Heart right ventricle (tissue), 16 donors: ENCODE measurements at regions not wholly inside any gene's neighbourhood (a gene's known extent, or its start where the extent isn't known, plus 50 kb on each side); places are given as distances from the start of the nearest gene placed in this dataset.
A peak's percentile ranks its signal among the peaks of the same experiment; 100 is the strongest.
"Not testable (repeated sequence)": the region's sequence is repeated elsewhere in the genome, so short reads cannot be mapped to it uniquely, and the experiment has no call there.

Source experiments
- ATAC-seq, 8 donors: fragments of 200-7000 bp; cut with Tn5 transposase; one replicate each; pipeline ENCODE4 v1.9.1; 2020; ENCODE audit warnings: mild to moderate bottlenecking in 8 of 8, moderate library complexity in 8 of 8, moderate number of reproducible peaks in 1 of 8
- DNase-seq, 2 donors: peaks; one replicate each; pipeline ENCODE4 v3.0.0-alpha.2; 2020
- H3K27ac ChIP-seq, 10 donors: fragments of 200-600 bp; sonication (generic) in 2 of 10; one replicate each; pipeline versions ENCODE4 v1.5.0 to v1.8.0; 2020 to 2022; ENCODE audit warnings: mild to moderate bottlenecking in 3 of 10
- H3K27me3 ChIP-seq, 7 donors: fragments of 200-600 bp; one replicate each; pipeline ENCODE4 v1.8.0; 2021 to 2022; ENCODE audit warnings: mild to moderate bottlenecking in 2 of 7
- H3K36me3 ChIP-seq, 9 donors: fragments of 200-600 bp; sonication (generic) in 1 of 9; one replicate each; pipeline versions ENCODE4 v1.5.0 to v1.8.0; 2020 to 2022; ENCODE audit warnings: mild to moderate bottlenecking in 2 of 9
- H3K4me1 ChIP-seq, 9 donors: fragments of 200-600 bp; sonication (generic) in 1 of 9; one replicate each; pipeline versions ENCODE4 v1.5.0 to v1.8.0; 2020 to 2022; ENCODE audit warnings: mild to moderate bottlenecking in 4 of 9
- H3K4me3 ChIP-seq, 10 donors: fragments of 200-600 bp; sonication (generic) in 2 of 10; one replicate each; pipeline versions ENCODE4 v1.5.0 to v1.8.0; 2020 to 2022; ENCODE audit warnings: mild to moderate bottlenecking in 7 of 10, moderate library complexity in 2 of 10
- H3K9me3 ChIP-seq, 11 donors: fragments of 200-600 bp in 10 of 11; sonication (generic) in 2 of 11; one replicate each; pipeline versions ENCODE4 v1.5.0 to v1.8.0; 2013 to 2022; ENCODE audit warnings: mild to moderate bottlenecking in 2 of 11, control low read depth in 1 of 11, moderate library complexity in 1 of 11
- CTCF ChIP-seq, 9 donors: fragments of 200-600 bp; sonication (generic) in 2 of 9; IDR thresholded peaks; one replicate each; pipeline versions ENCODE4 v1.5.0 to v1.8.0; 2021 to 2022; ENCODE audit warnings: antibody characterized with exemption in 9 of 9, mild to moderate bottlenecking in 5 of 9, moderate library complexity in 1 of 9
- WGBS, 2 donors: extraction: QIAGEN DNeasy Blood & Tissue Kit; methylation state at CpG; one replicate each; pipeline ENCODE4 v1.1.7; 2013; ENCODE audit warnings: inconsistent platforms in 1 of 2; 5-methylcytosine and 5-hydroxymethylcytosine counted together
- intact Hi-C, 10 donors: fragments of 100-400 bp; cut with DNase I; formaldehyde crosslinking; loops; one replicate each; pipeline versions ENCODE4 v1.11.1 to v1.14.2; 2022
- donor health status: Arrhythmogenic right ventricular cardiomyopathy.
- donor health status: ischemic (EF 13 %, LVEDD 7.1; RV severe dilation, severe dysfunction).
- donor health status: healthy with polysubstance abuse.
- donor health status: DM: no; HTN: yes; CAD: no.
- donor health status: DM: no; HTN: no; CAD: no.
- donor health status: ischemic (EF 25% LVEDD 6.9; RV normal size, moderate dysfunction).
- donor health status: ischemic (EF 25% LVEDD 5.7; RV mildly dilated, moderate dysfunction).
- donor health status: healthy.
- donor health status: DM: yes; HTN: yes; CAD: no.
- donor health status: Ischemic cardiomyopathy.
- donor health status: ischemic (EF 35%, LVEDD 5.7; RV mildly dilated, moderate dysfunction).
- donor health status: nonischemic (EF 11% LVEDD 7.7; RV severe dilation, severe dysfunction).
- donor health status: DM: yes; HTN: yes; CAD: no.
- donor health status: PGD.
- donor health status: ischemic (EF 29% LVEDD 5.4; RV normal size, mild dysfunction).
- donor health status: nonischemic (EF 23%, LVEDD 6.1; RV moderate dilation, normal function).

- no peak overlapping the region for H3K27ac ChIP-seq
- H3K4me1 ChIP-seq = no peaks in the 10 kb centered on the region
- intact Hi-C loops = no loop called here
- no peak for DNase-seq
- H3K36me3 ChIP-seq = no peaks in the 10 kb centered on the region
- H3K27me3 ChIP-seq = no peaks in the 10 kb centered on the region
- 49 to 57% methylated on average over 4 of the region's 4 CpGs for WGBS, 2 donors
- ATAC-seq = no peak
- H3K9me3 ChIP-seq = peaks cover 0 to 29% (median 9%) of the 10 kb centered on the region in 11 donors
- TF ChIP-seq CTCF (IDR thresholded peaks at IDR 0.05) = no peak
- no peak overlapping the region for H3K4me3 ChIP-seq
These were observed 621.1 kb upstream of the LRFN5 start for GRCh38 chr14:40985584-40985983.

GRCh38 chr14:40983604-40984003 is 623.1 kb upstream of the LRFN5 start:
- 44 to 52% methylated on average over 3 of the region's 3 CpGs for WGBS, 2 donors
- no peak for DNase-seq
- TF ChIP-seq CTCF (IDR thresholded peaks at IDR 0.05) = no peak

GRCh38 chr14:40981247-40981646 is 625.4 kb upstream of the LRFN5 start:
- WGBS, 2 donors = 82 to 84% methylated on average over 3 of the region's 3 CpGs
- no peak for TF ChIP-seq CTCF (IDR thresholded peaks at IDR 0.05)
- no peaks in the 10 kb centered on the region for H3K9me3 ChIP-seq
- no peak for DNase-seq
- no peaks in the 10 kb centered on the region for H3K36me3 ChIP-seq
- no peak overlapping the region for H3K27ac ChIP-seq
- H3K27me3 ChIP-seq = no peaks in the 10 kb centered on the region
- no peak for ATAC-seq
- H3K4me1 ChIP-seq = no peaks in the 10 kb centered on the region
- intact Hi-C loops = no loop called here
- H3K4me3 ChIP-seq = no peak overlapping the region

More at GRCh38 chr14:40983604-40984003, 623.1 kb upstream of the LRFN5 start:
- Histone ChIP-seq H3K4me3 (no peak overlapping the region), H3K36me3 (no peaks in the 10 kb centered on the region), H3K27ac (no peak overlapping the region), H3K27me3 (no peaks in the 10 kb centered on the region), H3K4me1 (no peaks in the 10 kb centered on the region), H3K9me3 (peaks cover 0 to 10% (median 0%) of the 10 kb centered on the region in 11 donors)
- intact Hi-C loops = no loop called here
- ATAC-seq = no peak

GRCh38 chr14:40960257-40960656 is 646.4 kb upstream of the LRFN5 start:
- WGBS, 2 donors = 57 to 67% methylated on average over 2 of the region's 2 CpGs
- intact Hi-C loops, H3K27me3 ChIP-seq, DNase-seq, ATAC-seq, H3K4me3 ChIP-seq, H3K27ac ChIP-seq, H3K4me1 ChIP-seq, H3K36me3 ChIP-seq: not testable (repeated sequence)
- H3K9me3 ChIP-seq = peaks cover 0 to 31% (median 0%) of the 10 kb centered on the region in 11 donors

- H3K4me1 ChIP-seq = no peaks in the 10 kb centered on the region
- no peak overlapping the region for H3K27ac ChIP-seq
- H3K4me3 ChIP-seq = peak overlapping the region in 1 of 10 donors; percentile 1
- ATAC-seq = no peak
- no peak for TF ChIP-seq CTCF (IDR thresholded peaks at IDR 0.05)
- no peaks in the 10 kb centered on the region for H3K27me3 ChIP-seq
- intact Hi-C loops = no loop called here
- peaks cover 0 to 21% (median 0%) of the 10 kb centered on the region in 11 donors for H3K9me3 ChIP-seq
- no peak for DNase-seq
- WGBS, 2 donors = 67 to 76% methylated on average over 2 of the region's 2 CpGs
- H3K36me3 ChIP-seq = no peaks in the 10 kb centered on the region
These were observed 651.6 kb upstream of the LRFN5 start for GRCh38 chr14:40955131-40955505.

GRCh38 chr14:40954448-40955130 is 652.1 kb upstream of the LRFN5 start:
- H3K4me1 ChIP-seq, ATAC-seq, intact Hi-C loops, H3K27me3 ChIP-seq, H3K27ac ChIP-seq, H3K36me3 ChIP-seq, DNase-seq: not testable (repeated sequence)
- H3K9me3 ChIP-seq = peaks cover 0 to 16% (median 0%) of the 10 kb centered on the region in 11 donors
- H3K4me3 ChIP-seq = peak overlapping the region in 1 of 10 donors; percentile 1
- 69 to 87% methylated on average over 27 to 34 of the region's 34 CpGs for WGBS, 2 donors
